Skeletal muscle satellite cell (primary cell): ENCODE measurements at regions not wholly inside any gene's neighbourhood (a gene's known extent, or its start where the extent isn't known, plus 50 kb on each side); places are given as distances from the start of the nearest gene placed in this dataset.

Experiments
- H3K27me3 ChIP-seq: 2 replicates; pipeline ENCODE4 v1.7.0; 2013; ENCODE audit warnings: low read length; ENCODE audit not compliant: control insufficient read depth, insufficient read depth
- H3K36me3 ChIP-seq: 2 replicates; pipeline ENCODE4 v1.7.0; 2013; ENCODE audit warnings: mild to moderate bottlenecking, control low read depth, low read length; ENCODE audit not compliant: insufficient read depth
- H3K4me1 ChIP-seq: 2 replicates; pipeline ENCODE4 v1.7.0; 2013; ENCODE audit warnings: low read length; ENCODE audit not compliant: control insufficient read depth, insufficient read depth
- H3K4me2 ChIP-seq: 2 replicates; pipeline ENCODE4 v1.7.0; 2013; ENCODE audit warnings: mild to moderate bottlenecking, low read length
- H3K4me3 ChIP-seq: 2 replicates; pipeline ENCODE4 v1.7.0; 2013; ENCODE audit warnings: low read length
- H3K9ac ChIP-seq: 2 replicates; pipeline ENCODE4 v1.7.0; 2013; ENCODE audit warnings: mild to moderate bottlenecking, low read depth, low read length, moderate library complexity
- H3K9me3 ChIP-seq: replicated peaks from 2 replicates; pipeline ENCODE4 v1.7.0; 2013; ENCODE audit warnings: mild to moderate bottlenecking, control low read depth, low read length

DNA sequence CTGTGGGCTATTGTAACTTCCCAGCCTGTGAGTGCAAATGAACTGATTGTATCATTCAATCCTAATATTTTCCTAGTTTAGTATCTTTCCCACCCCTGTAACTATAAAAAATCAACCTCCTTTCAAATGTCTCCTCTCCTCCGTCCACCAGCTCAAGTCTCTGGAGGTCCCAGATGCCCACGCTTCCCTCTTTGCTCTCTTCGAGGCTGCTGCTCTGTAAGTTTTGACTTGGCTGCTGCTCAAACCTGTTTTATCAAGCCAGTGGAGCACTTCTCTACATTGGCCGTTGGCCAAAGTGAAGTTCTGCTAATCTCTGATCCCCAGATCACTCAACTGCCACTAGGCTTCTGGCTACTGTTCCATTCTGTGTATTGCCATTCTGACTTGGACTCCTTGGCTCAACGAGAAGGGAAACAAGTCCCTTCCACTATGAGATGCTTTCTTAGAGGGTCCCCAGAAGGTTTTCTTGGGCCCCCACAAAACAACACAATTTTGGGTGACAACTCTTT is 60.7 kb upstream of the RAPGEF2 start:
- Histone ChIP-seq H3K4me3 (no peak overlapping the region), H3K9ac (no peak overlapping the region), H3K36me3 (no peaks in the 10 kb centered on the region), H3K4me1 (no peaks in the 10 kb centered on the region), H3K4me2 (no peak overlapping the region), H3K27me3 (no peaks in the 10 kb centered on the region), H3K9me3 (no peaks in the 10 kb centered on the region)

DNA sequence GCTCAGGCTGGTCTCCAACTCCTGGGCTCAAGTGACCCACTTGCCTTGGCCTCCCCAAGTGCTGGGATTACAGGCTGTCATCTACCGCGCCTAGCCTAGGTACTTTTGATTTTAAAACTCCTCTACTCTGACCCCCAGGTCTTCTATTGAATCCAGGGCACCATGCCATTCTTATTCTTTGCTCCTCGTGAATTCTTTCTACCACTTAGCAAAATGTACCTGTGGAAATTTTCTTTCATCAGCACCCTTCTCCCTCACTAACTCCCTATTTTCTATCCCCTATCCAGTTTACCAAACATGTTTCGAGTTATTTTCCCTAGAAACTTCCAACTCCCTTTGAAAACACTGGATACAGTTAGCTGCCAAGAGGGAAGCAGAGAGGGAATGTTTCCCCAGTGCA is 60.0 kb upstream of the RAPGEF2 start:
- H3K27me3 ChIP-seq, result no peaks in the 10 kb centered on the region
- H3K9ac ChIP-seq, result no peak overlapping the region
- no peak overlapping the region for H3K4me3 ChIP-seq
- H3K4me2 ChIP-seq, result no peak overlapping the region
- H3K4me1 ChIP-seq, result peaks cover under 1% of the 10 kb centered on the region
- no peaks in the 10 kb centered on the region for H3K36me3 ChIP-seq
- no peaks in the 10 kb centered on the region for H3K9me3 ChIP-seq

DNA sequence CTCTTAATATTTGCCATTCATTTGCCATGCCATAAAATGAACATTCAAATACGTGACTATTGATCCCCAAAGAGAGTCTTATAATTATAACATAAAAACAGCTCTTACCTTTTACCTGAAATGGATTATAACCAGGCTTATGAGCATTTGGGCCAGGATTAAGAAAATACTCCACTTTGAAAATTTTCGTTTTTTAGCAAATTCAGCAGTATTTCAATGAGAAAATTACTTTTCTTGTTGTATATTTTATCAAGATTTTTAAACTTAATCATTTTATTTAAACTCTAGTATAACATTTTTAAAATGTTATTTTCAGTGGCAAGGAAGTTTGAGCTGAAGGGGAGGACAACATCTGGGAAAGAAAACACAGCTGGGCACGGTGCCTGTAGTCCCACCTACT is 59.0 kb upstream of the RAPGEF2 start:
- H3K4me2 ChIP-seq, result no peak overlapping the region
- no peaks in the 10 kb centered on the region for H3K27me3 ChIP-seq
- H3K9ac ChIP-seq, result no peak overlapping the region
- no peaks in the 10 kb centered on the region for H3K9me3 ChIP-seq
- H3K4me3 ChIP-seq, result no peak overlapping the region
- no peaks in the 10 kb centered on the region for H3K36me3 ChIP-seq
- peaks cover 7% of the 10 kb centered on the region for H3K4me1 ChIP-seq

DNA sequence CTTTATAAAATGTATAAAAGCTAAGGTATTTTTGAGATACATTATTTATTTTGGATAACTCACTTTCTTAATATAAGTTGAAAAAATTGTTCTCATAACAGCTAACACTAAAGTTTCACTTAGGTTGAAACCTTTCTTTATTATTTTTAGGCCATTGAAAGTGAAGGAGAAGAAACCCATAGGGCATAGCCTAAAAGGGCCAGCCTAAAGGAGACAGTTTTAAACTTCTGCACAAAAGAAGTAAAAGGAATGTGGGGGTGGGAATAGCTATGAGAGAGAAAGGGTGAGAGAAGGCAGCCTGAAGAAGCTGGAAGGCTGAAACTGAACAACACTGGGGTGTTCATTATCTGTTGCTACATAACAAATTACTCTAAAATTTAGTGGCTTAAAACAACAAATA is 57.6 kb upstream of the RAPGEF2 start:
- H3K9ac ChIP-seq, result no peak overlapping the region
- H3K4me1 ChIP-seq, result peaks cover 7% of the 10 kb centered on the region
- H3K36me3 ChIP-seq, result no peaks in the 10 kb centered on the region
- H3K9me3 ChIP-seq, result no peaks in the 10 kb centered on the region
- H3K4me3 ChIP-seq, result no peak overlapping the region
- H3K27me3 ChIP-seq, result no peaks in the 10 kb centered on the region
- H3K4me2 ChIP-seq, result no peak overlapping the region

DNA sequence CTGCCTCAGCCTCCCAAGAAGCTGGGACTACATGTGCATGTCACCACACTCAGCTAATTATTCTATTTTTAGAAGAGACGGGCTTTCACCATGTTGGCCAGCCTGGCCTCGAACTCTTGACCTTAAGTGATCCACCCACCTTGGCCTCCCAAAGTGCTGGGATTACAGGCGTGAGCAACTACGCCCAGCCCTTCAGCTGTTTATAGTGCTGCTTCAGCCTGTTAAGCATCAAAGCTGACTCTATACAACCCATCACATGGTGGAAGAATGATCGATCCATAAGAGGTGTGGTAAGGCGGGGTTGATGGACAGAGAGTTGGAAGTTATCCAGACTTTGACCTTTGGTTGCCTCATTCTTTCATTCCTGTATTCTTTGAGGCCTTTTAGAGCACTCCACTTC is 56.2 kb upstream of the RAPGEF2 start:
- H3K4me2 ChIP-seq, result no peak overlapping the region

DNA sequence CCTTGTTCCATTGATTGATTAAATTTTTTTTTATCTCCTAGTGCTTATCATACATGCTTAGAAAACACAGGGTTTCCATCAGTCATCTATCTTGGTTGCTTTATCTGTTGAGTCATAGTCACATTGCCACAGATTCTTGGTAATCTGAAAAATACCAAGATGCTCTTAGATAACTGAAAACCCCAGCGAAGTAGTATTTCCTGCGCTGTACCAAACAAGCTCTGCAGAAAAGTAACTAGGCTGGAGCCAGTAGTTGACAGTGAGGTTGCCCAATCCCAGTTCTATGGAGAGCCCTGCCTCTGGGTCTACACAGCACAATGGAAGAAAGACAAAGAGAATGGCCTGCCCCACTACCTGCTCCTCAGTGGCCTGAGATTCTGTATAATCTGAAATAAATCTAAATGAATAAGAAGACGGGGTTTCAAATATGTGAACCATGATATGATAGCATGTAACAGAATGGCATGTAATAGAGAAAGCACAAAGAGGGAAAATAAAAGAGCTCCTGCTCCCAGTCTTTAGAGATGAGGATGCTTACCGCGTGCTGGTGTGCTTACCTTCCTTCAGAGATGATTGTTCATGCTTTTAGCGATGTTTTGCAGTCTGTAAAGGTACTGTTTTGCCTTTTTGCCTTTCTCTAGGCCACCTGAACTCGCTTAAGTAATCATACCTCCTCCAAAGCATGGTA is 55.3 kb upstream of the RAPGEF2 start:
- H3K27me3 ChIP-seq, result no peaks in the 10 kb centered on the region
- H3K9me3 ChIP-seq, result no peaks in the 10 kb centered on the region
- H3K36me3 ChIP-seq, result no peaks in the 10 kb centered on the region
- H3K4me3 ChIP-seq, result peak overlapping the region; percentile 66
- H3K9ac ChIP-seq, result no peak overlapping the region
- H3K4me2 ChIP-seq, result peak overlapping the region; percentile 89
- peaks cover 7% of the 10 kb centered on the region for H3K4me1 ChIP-seq

More for the DNA sequence above, 56.2 kb upstream of the RAPGEF2 start:
- Histone ChIP-seq H3K36me3 (no peaks in the 10 kb centered on the region), H3K4me1 (peaks cover 7% of the 10 kb centered on the region), H3K9ac (no peak overlapping the region), H3K27me3 (no peaks in the 10 kb centered on the region), H3K4me3 (no peak overlapping the region), H3K9me3 (no peaks in the 10 kb centered on the region)

DNA sequence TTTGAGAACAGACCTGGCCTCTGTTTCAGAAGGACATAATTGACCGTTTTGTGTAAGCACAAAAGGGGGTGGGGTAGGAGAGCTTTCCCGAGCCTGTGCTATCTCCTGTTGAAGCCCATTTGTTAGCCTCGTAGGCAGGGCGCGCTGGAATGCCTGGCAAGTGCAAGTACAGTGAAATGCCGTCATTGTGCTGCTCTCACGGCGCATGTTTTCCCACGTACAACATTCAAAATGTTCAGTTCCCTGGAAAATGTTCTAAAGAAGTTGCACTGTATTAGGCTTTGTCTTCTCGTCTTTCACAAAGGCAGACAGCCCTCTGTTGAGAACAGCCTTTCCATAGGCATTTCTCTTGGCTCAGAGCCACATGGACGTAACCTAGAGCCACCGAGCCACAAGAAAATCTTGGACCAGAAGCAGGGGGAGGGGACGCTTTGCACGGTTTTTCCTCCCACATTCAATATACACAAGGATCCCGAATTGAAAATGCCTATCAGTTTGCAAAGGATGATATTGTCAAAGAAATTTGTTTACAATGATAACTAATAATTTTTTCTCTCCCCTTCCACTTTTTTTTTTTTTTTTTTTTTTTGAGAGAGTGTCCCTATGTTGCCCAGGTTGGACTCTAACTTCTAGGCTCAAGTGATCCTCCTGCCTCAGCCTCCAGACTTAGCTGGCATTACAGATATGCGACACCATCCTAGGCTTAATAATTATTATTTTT is 54.6 kb upstream of the RAPGEF2 start:
- H3K36me3 ChIP-seq, result no peaks in the 10 kb centered on the region
- peaks cover 7% of the 10 kb centered on the region for H3K4me1 ChIP-seq
- no peaks in the 10 kb centered on the region for H3K9me3 ChIP-seq
- H3K4me3 ChIP-seq, result peak overlapping the region; percentile 66
- H3K27me3 ChIP-seq, result peaks cover 2% of the 10 kb centered on the region
- H3K4me2 ChIP-seq, result peak overlapping the region; percentile 89
- H3K9ac ChIP-seq, result peak overlapping the region; percentile 26

DNA sequence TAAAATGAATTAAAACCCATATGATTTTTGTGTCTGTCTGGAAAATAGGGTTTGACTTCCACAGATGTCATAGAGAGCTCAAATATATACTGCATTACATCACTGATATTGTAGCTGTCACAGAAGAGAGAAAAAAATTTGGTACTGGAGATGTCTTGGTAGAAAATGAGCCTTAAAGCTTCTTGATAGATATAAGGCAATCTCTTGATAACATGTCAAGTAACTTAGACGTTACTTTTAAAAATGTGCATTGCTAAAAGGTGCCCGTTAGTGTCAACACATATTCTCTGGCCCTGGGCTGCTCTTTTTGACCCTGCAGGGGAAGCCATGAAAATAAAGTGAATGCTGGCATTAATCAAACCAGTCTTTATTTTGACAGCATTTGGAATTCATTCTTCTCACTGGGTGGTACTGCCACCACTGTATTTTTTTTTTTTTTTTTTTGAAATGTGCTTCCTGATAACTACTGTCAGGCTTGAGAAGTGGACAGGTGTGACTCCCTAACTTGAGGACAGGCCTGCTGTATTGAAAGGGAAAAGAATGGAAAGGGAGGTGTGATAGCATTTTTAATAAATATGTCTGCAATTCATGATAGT is 53.0 kb upstream of the RAPGEF2 start:
- no peak overlapping the region for H3K4me3 ChIP-seq
- peaks cover 7% of the 10 kb centered on the region for H3K4me1 ChIP-seq
- H3K4me2 ChIP-seq, result no peak overlapping the region
- H3K9me3 ChIP-seq, result no peaks in the 10 kb centered on the region
- H3K36me3 ChIP-seq, result no peaks in the 10 kb centered on the region
- H3K9ac ChIP-seq, result no peak overlapping the region
- H3K27me3 ChIP-seq, result peaks cover 13% of the 10 kb centered on the region

DNA sequence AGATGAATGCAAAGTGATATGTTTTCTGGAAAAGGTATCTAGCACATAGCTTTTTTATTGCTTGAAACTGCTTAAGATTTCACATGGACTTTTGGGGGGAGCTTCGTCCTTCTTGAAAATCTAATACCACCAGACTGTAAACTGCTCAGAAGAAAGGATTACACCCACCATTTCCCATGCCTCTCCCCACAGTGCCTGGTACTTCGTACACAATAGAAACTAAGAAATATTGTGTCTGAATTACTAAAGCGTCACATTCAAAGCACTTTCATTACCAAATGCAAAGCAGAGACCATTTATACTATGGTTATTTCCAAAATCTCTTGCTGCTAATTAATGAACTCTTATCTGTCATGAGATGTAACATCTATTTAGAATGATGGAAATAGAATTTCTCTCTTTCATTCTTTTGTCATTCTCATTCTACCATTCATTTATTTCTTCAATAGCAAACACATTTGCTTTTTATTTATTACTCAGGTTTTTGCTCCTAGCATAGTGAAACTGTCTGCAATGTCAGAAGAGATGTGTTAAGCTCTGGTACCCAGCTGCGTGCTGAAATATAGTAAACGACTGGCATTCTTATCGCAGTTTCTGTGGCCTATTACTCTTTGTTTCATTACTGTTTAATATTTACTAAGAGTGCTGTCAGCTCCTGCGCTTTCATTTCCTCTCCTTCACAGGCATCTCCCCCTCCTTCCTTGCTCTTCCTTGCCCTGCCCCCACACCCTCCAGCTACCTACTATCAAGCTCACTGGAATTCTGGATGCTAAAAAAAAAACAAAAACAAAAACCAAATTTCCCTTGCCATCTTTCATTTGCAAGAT is 51.4 kb upstream of the RAPGEF2 start:
- Histone ChIP-seq H3K4me1 (peaks cover 7% of the 10 kb centered on the region), H3K27me3 (peaks cover 13% of the 10 kb centered on the region), H3K36me3 (no peaks in the 10 kb centered on the region), H3K4me2 (no peak overlapping the region), H3K9me3 (no peaks in the 10 kb centered on the region), H3K4me3 (no peak overlapping the region), H3K9ac (no peak overlapping the region)

DNA sequence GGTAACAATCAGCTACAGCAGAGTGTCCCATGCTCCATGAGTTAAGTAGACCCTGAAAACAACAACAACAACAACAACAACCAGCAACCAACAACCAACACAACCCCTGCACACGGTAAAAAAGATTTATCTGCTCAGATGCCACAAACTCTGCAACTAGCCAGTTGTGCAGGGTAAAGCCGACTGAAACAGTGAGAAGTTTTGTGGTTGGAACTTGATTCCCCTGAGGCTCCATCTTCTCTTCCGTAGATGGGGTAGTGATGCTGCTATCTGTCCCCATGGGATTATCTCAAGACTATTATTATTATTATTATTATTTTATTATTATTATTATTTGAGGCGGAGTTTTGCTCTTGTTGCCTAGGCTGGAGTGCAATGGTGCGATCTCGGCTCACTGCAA is 50.6 kb upstream of the RAPGEF2 start:
- Histone ChIP-seq H3K9me3 (no peaks in the 10 kb centered on the region), H3K9ac (no peak overlapping the region), H3K27me3 (peaks cover 15% of the 10 kb centered on the region), H3K36me3 (no peaks in the 10 kb centered on the region), H3K4me1 (peaks cover 7% of the 10 kb centered on the region), H3K4me3 (no peak overlapping the region), H3K4me2 (no peak overlapping the region)
